ENCODE measurements at regions not wholly inside any gene's neighbourhood (a gene's known extent, or its start where the extent isn't known, plus 50 kb on each side); places are given as distances from the start of the nearest gene placed in this dataset.

GRCh38 chr5:2840372-2840915 lies 89.0 kb upstream of the IRX2 start:
- H3K36me3 ChIP-seq (replicated peaks in 1 of 2; ENCODE audit: control insufficient read depth in 1 of 2, insufficient read depth in 2 of 2, low read length in 2 of 2) = no peaks in the 10 kb centered on the region
- no peaks in the 10 kb centered on the region for H3K79me2 ChIP-seq (ENCODE audit: insufficient read depth, low read length)
- H3K4me1 ChIP-seq (ENCODE audit: control insufficient read depth in 1 of 2, insufficient read depth in 2 of 2, low read length in 2 of 2) = no peaks in the 10 kb centered on the region
- Mint-ChIP-seq H3K36me3 (no peaks in the 10 kb centered on the region), H3K9me3 (peaks cover 5 to 43% (median 10%) of the 10 kb centered on the region in 7 donors), H3K4me1 (no peaks in the 10 kb centered on the region), H3K27me3 (ENCODE audit: low read depth in 3 of 3) (peaks cover 0 to 2% (median 0%) of the 10 kb centered on the region in 3 donors), H3K4me3 (no peak overlapping the region), H3K27ac (no peak overlapping the region)
- 74% methylated on average over 5 of the region's 10 CpGs for whole genome bisulfite sequencing (ENCODE audit: insufficient coverage)
- no peak overlapping the region for H3K27ac ChIP-seq (ENCODE audit: low read depth in 1 of 2, low read length in 2 of 2)
- intact Hi-C loops (cut with micrococcal nuclease) = no loop called here
- H3K9ac ChIP-seq (ENCODE audit: insufficient read depth, low read length, poor library complexity, severe bottlenecking) = no peak overlapping the region
- H3K27me3 ChIP-seq (ENCODE audit: control insufficient read depth in 2 of 2, insufficient read depth in 2 of 2, low read length in 2 of 2) = no peaks in the 10 kb centered on the region
- H2AFZ ChIP-seq (ENCODE audit: insufficient read depth, low read depth, low read length, poor library complexity, severe bottlenecking) = no peak overlapping the region
- H3K9me3 ChIP-seq (replicated peaks in 1 of 2; ENCODE audit: control insufficient read depth in 1 of 2, insufficient read depth in 1 of 2, low read length in 2 of 2) = peaks cover 23 to 31% of the 10 kb centered on the region in 2 donors
- H3K4me2 ChIP-seq (replicated peaks; ENCODE audit: extremely low read depth, low read length, poor library complexity, severe bottlenecking) = no peak overlapping the region
- H4K20me1 ChIP-seq (ENCODE audit: insufficient read depth, low read length) = no peaks in the 10 kb centered on the region
- TF ChIP-seq CTCF (IDR thresholded peaks at IDR 0.05) = no peak
- H3K4me3 ChIP-seq (replicated peaks in 1 of 3; ENCODE audit: low read depth in 2 of 3, low read length in 3 of 3) = no peak overlapping the region
- DNase-seq = no peak

GRCh38 chr5:2836133-2836532 lies 84.7 kb upstream of the IRX2 start:
- Histone ChIP-seq H3K4me2 (replicated peaks; ENCODE audit: extremely low read depth, low read length, poor library complexity, severe bottlenecking) (no peak overlapping the region), H3K9ac (ENCODE audit: insufficient read depth, low read length, poor library complexity, severe bottlenecking) (no peak overlapping the region), H3K27me3 (ENCODE audit: control insufficient read depth in 2 of 2, insufficient read depth in 2 of 2, low read length in 2 of 2) (no peaks in the 10 kb centered on the region), H4K20me1 (ENCODE audit: insufficient read depth, low read length) (no peaks in the 10 kb centered on the region), H3K9me3 (replicated peaks in 1 of 2; ENCODE audit: control insufficient read depth in 1 of 2, insufficient read depth in 1 of 2, low read length in 2 of 2) (peaks cover 17 to 35% of the 10 kb centered on the region in 2 donors), H3K27ac (ENCODE audit: low read depth in 1 of 2, low read length in 2 of 2) (no peak overlapping the region), H3K36me3 (replicated peaks in 1 of 2; ENCODE audit: control insufficient read depth in 1 of 2, insufficient read depth in 2 of 2, low read length in 2 of 2) (no peaks in the 10 kb centered on the region), H3K4me1 (ENCODE audit: control insufficient read depth in 1 of 2, insufficient read depth in 2 of 2, low read length in 2 of 2) (no peaks in the 10 kb centered on the region), H2AFZ (ENCODE audit: insufficient read depth, low read depth, low read length, poor library complexity, severe bottlenecking) (no peak overlapping the region), H3K79me2 (ENCODE audit: insufficient read depth, low read length) (no peaks in the 10 kb centered on the region), H3K4me3 (replicated peaks in 1 of 3; ENCODE audit: low read depth in 2 of 3, low read length in 3 of 3) (no peak overlapping the region)
- Mint-ChIP-seq H3K4me3 (no peak overlapping the region), H3K36me3 (no peaks in the 10 kb centered on the region), H3K27ac (no peak overlapping the region), H3K9me3 (peaks cover 6 to 45% (median 12%) of the 10 kb centered on the region in 7 donors), H3K4me1 (no peaks in the 10 kb centered on the region), H3K27me3 (ENCODE audit: low read depth in 3 of 3) (peaks cover 0 to 2% (median 0%) of the 10 kb centered on the region in 3 donors)
- intact Hi-C loops (cut with micrococcal nuclease) = no loop called here
- DNase-seq = no peak
- 37% methylated on average over 4 of the region's 5 CpGs for WGBS (ENCODE audit: insufficient coverage)
- no peak for TF ChIP-seq CTCF (IDR thresholded peaks at IDR 0.05)
